Amniotic stem cell (primary cell): ENCODE measurements at regions not wholly inside any gene's neighbourhood (a gene's known extent, or its start where the extent isn't known, plus 50 kb on each side); places are given as distances from the start of the nearest gene placed in this dataset.
"Not testable (repeated sequence)": the region's sequence is repeated elsewhere in the genome, so short reads cannot be mapped to it uniquely, and the experiment has no call there.

ENCODE experiments used
- DNase-seq: peaks from one replicate; lab custom pipeline; 2025; lab: John Stamatoyannopoulos, UW

DNA sequence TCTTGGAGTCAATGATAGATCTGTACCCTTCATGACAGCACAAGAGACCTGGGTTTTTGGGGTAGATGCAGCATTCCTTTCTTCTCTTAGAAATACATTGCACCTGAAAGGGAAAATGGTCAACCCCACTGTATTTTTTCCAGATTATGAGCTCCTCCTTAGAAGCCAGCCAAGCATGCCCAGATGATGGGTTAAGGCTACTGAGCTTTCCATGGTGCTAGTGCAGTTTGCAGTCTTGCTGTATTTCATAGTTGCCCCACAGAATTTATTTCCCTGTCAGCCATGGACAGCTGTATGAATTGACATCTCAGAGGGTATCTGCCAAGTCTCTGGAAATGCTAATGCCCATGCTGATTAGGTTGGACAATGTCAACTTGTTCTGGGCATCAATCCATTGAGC is 73.7 kb upstream of the H2AZ1 start:
- DNase-seq, result no peak

DNA sequence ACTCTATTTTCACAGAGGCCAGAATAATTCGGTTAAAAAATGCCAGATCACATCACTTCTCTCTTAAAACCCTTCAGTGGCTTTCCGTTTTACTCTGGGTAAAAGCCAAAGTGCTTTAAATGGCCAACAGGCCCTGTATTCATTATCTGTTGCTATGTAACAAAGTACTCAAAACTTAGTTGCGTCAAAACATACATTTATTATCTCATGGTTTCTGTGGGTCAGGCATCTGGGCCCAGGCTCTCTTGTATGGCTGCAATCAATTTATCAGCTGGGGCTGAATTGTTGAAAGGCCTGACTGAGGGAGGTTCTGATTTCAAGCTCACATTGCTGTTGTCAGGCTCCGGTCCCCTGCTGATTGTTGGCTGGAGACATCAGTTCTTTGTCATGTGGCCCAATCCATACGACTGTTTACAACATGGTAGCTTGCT is 72.7 kb upstream of the H2AZ1 start:
- DNase-seq, result no peak

DNA sequence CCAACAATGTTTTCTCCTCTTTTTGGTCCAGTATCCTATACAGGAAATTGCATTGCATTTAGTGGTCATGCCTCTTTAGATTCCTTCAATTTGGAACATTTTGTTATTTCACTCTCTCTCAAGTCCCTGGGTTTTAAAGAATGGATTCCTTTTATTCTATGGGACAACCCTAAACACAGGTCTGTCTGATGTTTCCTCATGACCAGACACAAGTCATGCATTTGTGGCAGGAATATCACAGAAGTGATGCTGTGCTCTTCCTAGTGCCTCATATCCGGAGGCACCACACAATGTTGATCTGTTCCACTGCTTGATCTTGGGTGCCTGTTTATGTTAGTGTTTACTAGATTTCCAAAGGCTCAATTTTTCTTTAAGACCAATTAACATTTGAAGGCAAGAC is 69.7 kb upstream of the H2AZ1 start:
- DNase-seq, result no peak

DNA sequence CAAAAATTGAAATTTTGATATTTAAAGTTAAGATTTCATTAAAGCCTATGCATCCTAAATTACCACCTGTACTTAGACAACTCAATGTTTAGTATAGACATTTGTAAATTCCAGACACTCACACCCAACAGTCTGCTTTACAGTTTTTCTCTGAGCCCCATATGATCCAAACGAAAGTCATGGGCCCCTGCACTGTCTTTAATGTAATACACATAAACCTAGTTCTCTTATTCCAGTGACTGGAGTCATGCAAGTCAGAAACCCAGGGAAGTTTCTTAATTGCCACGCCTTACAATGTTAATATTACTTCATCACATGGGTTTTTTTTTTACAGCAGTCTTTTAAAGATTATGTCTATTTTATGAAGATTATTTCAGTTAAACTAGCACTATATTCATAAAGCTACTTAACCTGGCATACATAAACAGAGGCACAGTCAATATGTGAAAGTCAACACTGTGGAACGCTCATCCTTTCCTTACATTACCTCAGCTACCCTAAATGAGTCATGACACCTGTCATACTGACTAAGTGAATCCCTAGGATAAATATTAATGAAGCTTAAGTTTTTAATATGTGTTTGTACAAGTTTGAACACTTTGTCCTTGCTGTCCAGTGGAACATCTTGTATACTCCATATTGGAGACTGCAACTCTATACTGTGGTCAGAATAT is 67.7 kb upstream of the H2AZ1 start:
- DNase-seq, result no peak

DNA sequence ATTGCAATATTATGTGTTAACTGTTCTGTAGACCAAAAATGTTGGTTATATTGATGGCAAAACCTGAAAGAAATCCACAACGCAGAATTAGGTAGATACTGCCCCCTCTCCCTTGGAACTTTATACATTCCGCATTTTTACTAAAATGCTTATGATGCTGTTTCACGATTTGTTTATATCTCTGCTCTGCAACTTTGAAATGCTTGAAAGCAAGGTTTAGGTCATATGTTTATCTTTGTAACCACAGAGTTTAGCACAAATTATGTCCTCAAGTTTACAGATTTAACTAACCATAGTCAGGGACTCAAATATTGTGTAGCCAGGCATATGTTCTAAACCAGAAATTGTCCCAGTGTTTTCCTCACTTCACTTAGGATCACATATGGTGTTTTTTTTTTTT is 66.1 kb upstream of the H2AZ1 start:
- no peak for DNase-seq

DNA sequence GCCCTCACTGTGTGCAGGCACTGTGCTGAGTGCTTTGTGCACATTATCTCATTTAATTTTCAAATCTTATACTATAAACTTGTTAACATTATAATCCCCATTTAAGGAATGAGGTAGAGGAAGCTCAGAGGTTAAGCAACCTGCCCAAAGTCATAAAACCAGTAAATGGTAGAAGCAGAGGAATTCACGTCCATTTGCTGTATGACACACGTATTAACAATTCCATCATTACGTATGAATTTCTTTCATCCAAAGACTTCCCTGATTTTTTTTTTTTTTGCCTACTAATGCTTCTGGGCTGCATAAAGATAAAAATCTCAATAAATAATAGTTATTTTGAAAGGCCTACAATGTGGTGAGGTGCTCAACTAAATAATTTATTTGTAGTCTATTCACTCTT is 64.5 kb upstream of the H2AZ1 start:
- no peak for DNase-seq

DNA sequence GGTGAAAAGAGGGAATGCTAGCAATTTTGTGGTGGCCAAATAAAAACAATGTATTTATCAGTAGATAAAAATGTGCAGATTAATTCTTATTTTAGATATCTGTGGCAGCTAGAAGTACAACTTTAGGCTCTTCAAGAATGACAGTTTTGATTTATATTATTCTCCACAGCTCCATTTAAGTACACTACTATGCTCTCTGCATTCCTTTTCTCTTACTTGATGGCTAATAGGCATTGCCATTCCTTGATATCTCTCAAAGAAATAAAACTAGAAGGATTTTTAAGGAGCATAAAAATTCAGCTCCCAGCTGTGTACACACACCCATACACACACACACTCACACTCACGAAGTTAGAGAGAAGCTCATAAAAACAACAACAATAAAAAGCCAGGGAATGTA is 59.4 kb upstream of the H2AZ1 start:
- no peak for DNase-seq

DNA sequence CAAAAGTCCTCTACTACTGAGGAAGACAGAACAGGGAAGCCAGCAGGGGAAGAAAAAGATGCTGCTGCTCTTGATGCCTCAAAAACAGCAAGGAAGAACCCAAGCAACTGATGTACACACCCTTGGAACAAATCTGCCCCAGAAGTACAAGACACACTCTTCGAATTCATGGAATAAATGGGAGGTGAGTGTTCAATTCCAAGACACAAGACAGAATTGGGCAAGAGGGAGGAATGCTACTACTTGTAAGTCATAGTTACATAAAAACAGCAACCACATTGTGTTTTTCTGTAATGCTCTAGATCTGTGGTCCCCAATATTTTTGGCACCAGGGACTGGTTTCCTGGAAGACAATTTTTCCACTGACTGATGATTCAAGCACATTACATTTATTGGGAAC is 58.0 kb upstream of the H2AZ1 start:
- DNase-seq, result peak; percentile 10

DNA sequence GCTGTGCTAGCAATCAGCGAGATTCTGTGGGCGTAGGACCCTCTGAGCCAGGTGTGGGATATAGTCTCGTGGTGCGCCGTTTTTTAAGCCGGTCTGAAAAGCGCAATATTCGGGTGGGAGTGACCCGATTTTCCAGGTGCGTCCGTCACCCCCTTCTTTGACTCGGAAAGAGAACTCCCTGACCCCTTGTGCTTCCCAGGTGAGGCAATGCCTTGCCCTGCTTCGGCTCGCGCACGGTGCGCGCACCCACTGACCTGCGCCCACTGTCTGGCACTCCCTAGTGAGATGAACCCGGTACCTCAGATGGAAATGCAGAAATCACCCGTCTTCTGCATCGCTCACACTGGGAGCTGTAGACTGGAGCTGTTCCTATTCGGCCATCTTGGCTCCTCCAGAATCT is 56.1 kb upstream of the H2AZ1 start:
- not testable (repeated sequence) for DNase-seq
